ENCODE measurements at regions not wholly inside any gene's neighbourhood (a gene's known extent, or its start where the extent isn't known, plus 50 kb on each side); places are given as distances from the start of the nearest gene placed in this dataset.

GRCh38 chr14:98379830-98380229 is 892.2 kb downstream of the BCL11B start:
- no peak for DNase-seq (ENCODE audit: low spot score)

- no peak for DNase-seq (ENCODE audit: low spot score)
Measured at GRCh38 chr14:98382662-98383061, 889.3 kb downstream of the BCL11B start.

- no peak for DNase-seq (ENCODE audit: low spot score)
Measured at GRCh38 chr14:98385851-98386250, 886.1 kb downstream of the BCL11B start.

- DNase-seq (ENCODE audit: low spot score) = no peak
Measured at GRCh38 chr14:98391061-98391460, 880.9 kb downstream of the BCL11B start.

GRCh38 chr14:98393527-98393926 is 878.5 kb downstream of the BCL11B start:
- DNase-seq (ENCODE audit: low spot score) = no peak

GRCh38 chr14:98404811-98405210 is 867.2 kb downstream of the BCL11B start:
- no peak for DNase-seq (ENCODE audit: low spot score)

- no peak for DNase-seq (ENCODE audit: low spot score)
Measured at GRCh38 chr14:98408024-98408555, 863.9 kb downstream of the BCL11B start.

GRCh38 chr14:98408713-98409112 is 863.3 kb downstream of the BCL11B start:
- DNase-seq (ENCODE audit: low spot score) = no peak

GRCh38 chr14:98411154-98411553 is 860.8 kb downstream of the BCL11B start:
- DNase-seq (ENCODE audit: low spot score) = no peak

GRCh38 chr14:98412431-98412830 is 859.6 kb downstream of the BCL11B start:
- no peak for DNase-seq (ENCODE audit: low spot score)

- DNase-seq (ENCODE audit: low spot score) = no peak
Measured at GRCh38 chr14:98415766-98416165, 856.2 kb downstream of the BCL11B start.

- no peak for DNase-seq (ENCODE audit: low spot score)
Measured at GRCh38 chr14:98417001-98417400, 855.0 kb downstream of the BCL11B start.

GRCh38 chr14:98428483-98428994 is 843.5 kb downstream of the BCL11B start:
- no peak for DNase-seq (ENCODE audit: low spot score)

GRCh38 chr14:98433436-98433835 is 838.6 kb downstream of the BCL11B start:
- no peak for DNase-seq (ENCODE audit: low spot score)

- DNase-seq (ENCODE audit: low spot score) = no peak
Measured at GRCh38 chr14:98437113-98437512, 834.9 kb downstream of the BCL11B start.

- no peak for DNase-seq (ENCODE audit: low spot score)
Measured at GRCh38 chr14:98444077-98444476, 827.9 kb downstream of the BCL11B start.

GRCh38 chr14:98445718-98446117 is 826.3 kb downstream of the BCL11B start:
- no peak for DNase-seq (ENCODE audit: low spot score)

- DNase-seq (ENCODE audit: low spot score) = no peak
Measured at GRCh38 chr14:98446508-98446907, 825.5 kb downstream of the BCL11B start.

- no peak for DNase-seq (ENCODE audit: low spot score)
Measured at GRCh38 chr14:98456231-98456630, 815.8 kb downstream of the BCL11B start.

- DNase-seq (ENCODE audit: low spot score) = no peak
Measured at GRCh38 chr14:98458702-98459101, 813.3 kb downstream of the BCL11B start.

- no peak for DNase-seq (ENCODE audit: low spot score)
Measured at GRCh38 chr14:98462908-98463307, 809.1 kb downstream of the BCL11B start.

GRCh38 chr14:98466807-98467206 is 805.2 kb downstream of the BCL11B start:
- DNase-seq (ENCODE audit: low spot score) = no peak

- DNase-seq (ENCODE audit: low spot score) = no peak
Measured at GRCh38 chr14:98470663-98471062, 801.3 kb downstream of the BCL11B start.

- DNase-seq (ENCODE audit: low spot score) = no peak
Measured at GRCh38 chr14:98474900-98475299, 797.1 kb downstream of the BCL11B start.

GRCh38 chr14:98477935-98478334 is 794.1 kb downstream of the BCL11B start:
- no peak for DNase-seq (ENCODE audit: low spot score)

Data from left forelimb (tissue), 1 donor.